NCI-H128 (cell line): ENCODE measurements at regions not wholly inside any gene's neighbourhood (a gene's known extent, or its start where the extent isn't known, plus 50 kb on each side); places are given as distances from the start of the nearest gene placed in this dataset.
"Not testable (repeated sequence)": the region's sequence is repeated elsewhere in the genome, so short reads cannot be mapped to it uniquely, and the experiment has no call there.

Experiments used
- DNase-seq: peaks from one replicate; lab custom pipeline; 2025; ENCODE audit not compliant: unreplicated experiment; lab: John Stamatoyannopoulos, UW

DNA sequence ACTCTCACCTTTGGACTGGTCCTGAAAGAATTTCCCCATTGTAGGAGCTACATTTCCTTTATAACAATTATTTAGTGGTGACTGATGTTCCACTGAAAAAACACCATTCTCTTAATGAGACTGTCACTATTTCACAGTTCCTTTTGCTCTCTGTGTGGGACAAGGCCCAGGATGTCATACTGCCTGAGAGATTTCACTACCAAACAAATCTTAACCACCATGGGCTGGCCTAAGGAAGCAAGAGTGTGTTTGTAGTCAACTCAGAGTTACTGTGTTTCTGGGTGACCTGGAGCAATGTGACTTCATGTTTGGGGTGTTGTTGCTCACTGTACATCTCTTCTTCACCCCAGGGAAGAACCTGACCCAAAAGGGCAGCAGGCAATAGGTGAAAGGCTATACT, 50.1 kb upstream of the ZNF608 start:
- DNase-seq: no peak

- DNase-seq: no peak
Observed at GRCh38 chr5:124797665-124798087, 51.2 kb upstream of the ZNF608 start.

DNA sequence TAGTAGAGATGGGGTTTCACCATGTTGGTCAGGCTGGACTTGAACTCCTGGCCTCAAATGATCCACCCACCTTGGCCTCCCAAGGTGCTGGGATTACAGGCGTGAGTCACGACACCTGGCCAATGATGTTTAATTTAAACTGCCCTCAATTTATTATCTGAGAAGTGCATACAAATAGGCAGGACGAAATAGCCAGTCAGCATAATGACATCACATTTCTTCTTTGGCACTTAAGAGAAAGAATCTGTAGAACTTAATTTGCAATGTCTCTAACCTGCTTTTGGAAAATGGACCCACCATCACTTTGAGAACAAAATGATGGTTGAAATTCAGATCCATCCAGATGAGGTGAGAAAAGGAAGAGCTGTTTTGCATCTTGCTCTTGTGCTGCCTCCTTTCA, 52.5 kb upstream of the ZNF608 start:
- DNase-seq: no peak

GRCh38 chr5:124801551-124801950, 55.1 kb upstream of the ZNF608 start:
- no peak for DNase-seq

DNA sequence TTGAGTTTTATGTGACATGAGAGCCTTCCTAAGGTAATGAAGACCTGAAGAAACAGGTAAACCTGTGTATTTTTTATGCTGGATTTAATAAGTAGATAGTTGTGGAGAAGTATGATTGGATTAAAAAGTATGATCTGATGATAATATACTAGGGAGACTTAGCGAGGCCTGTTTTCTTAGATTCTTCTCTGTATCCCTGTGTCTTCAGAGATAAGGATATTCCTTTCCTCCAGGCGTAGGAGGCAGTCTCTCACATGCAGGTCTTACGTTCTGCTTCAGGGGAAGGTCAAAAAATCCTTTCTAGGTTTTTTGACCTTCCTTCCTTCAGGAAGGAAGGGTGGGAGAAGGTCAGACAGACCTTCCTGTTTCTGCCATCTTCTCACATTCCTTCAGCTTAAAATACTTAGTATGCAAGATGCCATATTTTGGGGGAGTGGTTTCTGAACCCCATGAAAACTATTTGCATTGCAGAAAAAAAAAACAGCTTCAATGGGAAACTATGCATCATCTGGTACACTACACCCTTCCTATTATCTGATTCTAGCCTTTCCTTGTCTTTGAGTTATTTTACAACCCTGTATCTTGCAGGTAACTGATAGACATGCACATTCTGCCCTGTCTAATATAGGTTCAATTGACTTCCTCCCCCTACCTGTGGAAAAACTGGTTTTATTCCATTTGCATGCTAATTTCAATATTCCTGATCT, 57.3 kb upstream of the ZNF608 start:
- no peak for DNase-seq

DNA sequence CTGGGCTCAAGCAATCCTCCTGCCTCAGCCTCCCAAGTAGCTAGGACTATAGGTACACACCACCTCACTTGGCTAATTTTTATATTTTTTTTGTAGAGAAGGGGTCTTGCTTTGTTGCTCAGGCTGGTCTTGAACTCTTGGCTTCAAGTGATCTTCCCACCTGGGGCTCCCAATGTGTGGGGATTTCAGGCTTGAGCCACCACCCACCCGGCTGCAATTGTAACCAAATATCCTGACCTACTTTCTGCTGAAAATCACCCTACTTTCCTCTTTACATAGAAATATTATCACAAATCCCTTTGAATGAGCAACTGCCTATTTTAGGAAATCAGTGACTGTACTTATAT, 59.6 kb upstream of the ZNF608 start:
- DNase-seq: no peak

DNA sequence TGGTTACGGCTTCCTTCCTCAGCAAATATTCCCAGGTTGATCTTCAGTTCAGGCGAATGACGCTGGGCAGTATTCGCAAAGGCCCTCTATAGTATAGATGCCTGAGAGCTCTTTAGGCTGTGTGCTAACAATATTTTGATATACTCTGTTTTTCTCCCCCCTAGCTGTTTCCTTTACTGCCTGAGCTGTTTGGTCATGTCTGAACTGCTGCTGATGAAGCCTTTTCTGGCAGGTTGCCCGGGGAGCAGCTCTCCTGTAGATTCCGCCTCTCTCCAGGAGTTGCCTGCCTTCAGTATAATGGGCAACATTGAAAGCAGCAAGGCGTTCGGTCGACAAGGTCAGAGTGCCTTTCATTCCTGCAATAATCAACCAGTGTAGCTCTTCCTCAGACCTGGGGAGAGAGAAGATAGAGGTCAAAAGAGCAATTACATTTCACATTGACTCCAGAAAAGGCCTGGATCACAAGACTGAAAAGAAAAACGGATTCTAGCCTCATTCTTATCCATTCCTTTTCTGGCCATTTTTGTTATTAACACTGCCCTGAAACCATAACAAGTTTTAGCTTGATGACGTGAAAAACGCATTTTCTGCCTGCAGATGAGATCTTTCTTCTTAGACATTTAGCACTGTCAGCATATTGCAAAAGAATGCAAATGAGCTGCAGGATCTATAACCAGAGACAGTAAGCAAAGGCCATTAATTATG, 60.1 kb upstream of the ZNF608 start:
- peak; percentile 80 for DNase-seq

GRCh38 chr5:124808842-124809268, 62.4 kb upstream of the ZNF608 start:
- DNase-seq: no peak

- no peak for DNase-seq
Observed at GRCh38 chr5:124810396-124811006, 64.1 kb upstream of the ZNF608 start.

- DNase-seq: no peak
Observed at GRCh38 chr5:124812771-124813358, 66.4 kb upstream of the ZNF608 start.

DNA sequence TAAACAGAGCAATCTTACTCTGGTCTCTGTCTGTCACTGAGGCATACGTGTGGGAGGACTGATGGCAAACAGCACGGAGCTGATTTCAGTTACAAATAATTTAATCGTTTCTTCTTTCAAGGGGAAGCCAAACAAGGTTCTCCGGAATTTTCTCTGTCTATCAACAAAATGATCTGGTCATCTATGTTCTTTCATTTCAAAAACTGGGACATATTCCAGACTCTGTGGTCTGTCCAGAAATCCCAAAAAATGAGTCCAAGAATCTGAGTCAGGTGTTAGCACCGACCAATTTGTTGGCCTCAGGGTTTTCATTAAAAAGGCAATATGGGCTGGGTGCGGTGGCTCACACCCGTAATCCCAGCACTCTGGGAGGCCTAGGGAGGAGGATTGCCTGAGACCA, 69.9 kb upstream of the ZNF608 start:
- no peak for DNase-seq

GRCh38 chr5:124819201-124819600, 72.8 kb upstream of the ZNF608 start:
- no peak for DNase-seq

DNA sequence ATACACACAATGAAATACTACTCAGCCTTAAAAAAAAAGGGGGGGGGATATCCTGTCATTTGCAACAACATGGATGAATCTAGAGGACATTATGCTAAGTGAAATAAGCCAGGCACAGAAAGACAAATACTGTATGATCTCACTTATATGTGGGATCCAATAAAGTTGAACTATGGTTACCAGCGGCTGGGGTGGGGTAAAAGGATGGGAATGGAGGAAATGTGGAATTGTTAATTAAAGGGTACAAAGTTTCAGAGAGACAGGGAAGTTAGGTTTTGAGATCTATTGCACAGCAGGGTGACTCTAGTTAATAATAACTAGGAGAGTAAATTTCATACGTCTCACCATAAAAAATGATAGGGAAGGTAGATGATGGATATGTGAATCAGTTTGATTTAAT, 76.2 kb upstream of the ZNF608 start:
- DNase-seq: no peak

GRCh38 chr5:124823380-124823779, 76.9 kb upstream of the ZNF608 start:
- DNase-seq: no peak

GRCh38 chr5:124824637-124825158, 78.3 kb upstream of the ZNF608 start:
- no peak for DNase-seq

GRCh38 chr5:124825250-124825982, 79.0 kb upstream of the ZNF608 start:
- DNase-seq: no peak

DNA sequence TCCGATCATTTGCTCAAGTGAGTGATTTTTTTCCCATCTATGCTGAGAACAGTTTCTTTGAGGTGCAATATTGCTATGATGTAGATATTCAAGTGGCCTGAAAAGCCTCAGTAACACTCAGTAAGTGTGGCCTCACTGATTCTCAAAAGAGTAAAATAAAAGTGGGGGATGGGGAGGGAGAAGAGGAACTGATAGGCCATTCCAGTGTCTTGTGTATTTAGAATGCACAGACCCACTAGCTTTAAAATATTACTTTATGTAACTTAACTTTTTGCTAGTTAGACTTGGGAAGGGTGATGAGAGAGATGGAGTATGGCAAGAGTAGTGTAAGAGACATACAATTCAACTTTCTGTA, 79.5 kb upstream of the ZNF608 start:
- DNase-seq: no peak

DNA sequence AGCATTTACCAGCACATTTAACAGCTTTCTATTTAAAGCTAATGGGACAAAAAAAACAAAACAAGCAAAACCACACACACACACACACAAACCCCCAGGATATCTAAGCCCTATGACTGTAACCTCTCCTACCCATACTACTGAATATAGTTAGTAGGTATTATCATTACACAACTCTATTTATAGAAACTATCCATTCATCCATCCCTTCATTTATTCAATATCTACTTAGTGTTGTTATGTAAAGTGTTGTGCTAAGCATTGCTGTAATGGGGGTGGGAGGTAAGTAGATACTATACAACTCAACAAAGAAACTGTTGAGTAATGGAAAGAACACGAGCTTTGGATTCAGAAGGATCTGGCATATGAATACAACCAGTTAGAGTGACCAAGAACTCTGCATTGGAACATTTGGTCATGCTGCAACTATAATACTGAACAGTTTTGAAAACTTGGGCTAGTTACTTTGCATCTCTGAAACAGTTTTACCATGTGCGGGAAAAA, 82.3 kb upstream of the ZNF608 start:
- DNase-seq: no peak

- no peak for DNase-seq
Observed at GRCh38 chr5:124831687-124832240, 85.3 kb upstream of the ZNF608 start.

DNA sequence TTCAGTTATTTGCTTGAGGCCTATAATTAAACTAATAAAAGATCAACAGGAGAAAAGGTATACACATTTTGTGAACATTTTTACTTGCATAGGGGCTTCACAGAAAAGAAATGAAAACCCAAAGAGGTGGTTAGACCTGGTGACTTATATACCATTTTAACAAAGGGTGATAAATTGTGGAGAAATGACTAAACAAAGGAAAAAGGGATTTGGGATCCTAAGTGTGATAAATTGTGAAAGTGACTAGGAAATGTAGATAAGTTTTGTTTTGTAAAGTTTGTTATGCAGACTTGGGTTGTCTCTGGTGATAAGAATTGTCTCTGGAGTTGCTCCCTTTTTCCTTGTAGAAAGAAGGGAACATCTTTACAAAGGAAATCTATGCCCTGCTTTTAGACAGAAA, 86.1 kb upstream of the ZNF608 start:
- no peak for DNase-seq

DNA sequence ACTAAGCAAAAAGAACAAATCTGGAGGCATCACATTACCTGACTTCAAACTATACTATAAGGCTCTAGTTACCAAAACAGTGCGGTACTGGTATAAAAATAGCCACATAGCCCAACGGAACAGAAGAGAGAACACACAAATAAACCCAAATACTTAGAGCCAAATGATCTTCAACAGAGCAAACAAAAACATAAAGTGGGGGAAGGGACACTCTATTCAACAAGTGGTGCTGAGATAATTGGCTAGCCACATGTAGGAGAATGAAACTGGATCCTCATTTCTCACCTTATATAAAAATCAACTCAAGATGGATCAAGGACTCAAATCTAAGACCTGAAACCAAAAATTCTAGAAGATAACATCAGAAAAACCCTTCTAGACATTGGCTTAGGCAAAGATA, 89.9 kb upstream of the ZNF608 start:
- DNase-seq: not testable (repeated sequence)
